Retinal pigment epithelial cell (primary cell): ENCODE measurements at regions not wholly inside any gene's neighbourhood (a gene's known extent, or its start where the extent isn't known, plus 50 kb on each side); places are given as distances from the start of the nearest gene placed in this dataset.

Experiments used
- DNase-seq: peaks from one replicate; pipeline ENCODE4 v3.0.0-alpha.2; 2010; ENCODE audit warnings: low read depth
- H3K4me3 ChIP-seq: 2 replicates; pipeline ENCODE4 v1.5.1; 2011; ENCODE audit warnings: mild to moderate bottlenecking, low read length, control low read depth, moderate library complexity
- TF ChIP-seq, protein P1 (sequence below): conservative IDR thresholded peaks from 2 replicates; pipeline ENCODE4 v1.5.1; 2011; ENCODE audit warnings: low read depth, low read length, control low read depth, inconsistent platforms

DNA sequence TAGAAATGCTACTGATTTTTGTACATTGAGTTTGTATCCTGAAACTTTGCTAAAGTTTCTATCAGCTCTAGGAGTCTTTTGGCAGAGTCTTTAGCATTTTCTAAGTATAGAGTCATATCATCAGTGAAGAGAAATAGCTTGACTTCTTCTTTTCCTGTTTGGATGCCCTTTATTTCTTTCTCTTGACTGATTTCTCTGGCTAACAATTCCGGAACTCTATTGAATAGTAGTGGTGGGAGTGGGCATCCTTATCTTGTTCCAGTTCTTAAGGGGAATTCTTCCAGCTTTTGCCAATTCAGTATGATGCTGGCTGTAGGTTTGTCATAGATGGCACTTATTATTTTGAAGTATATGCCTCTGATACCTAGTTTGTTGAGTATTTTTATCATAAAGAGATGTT, 197.7 kb downstream of the AASDHPPT start:
- H3K4me3 ChIP-seq: no peak overlapping the region
- TF ChIP-seq, protein P1, sequence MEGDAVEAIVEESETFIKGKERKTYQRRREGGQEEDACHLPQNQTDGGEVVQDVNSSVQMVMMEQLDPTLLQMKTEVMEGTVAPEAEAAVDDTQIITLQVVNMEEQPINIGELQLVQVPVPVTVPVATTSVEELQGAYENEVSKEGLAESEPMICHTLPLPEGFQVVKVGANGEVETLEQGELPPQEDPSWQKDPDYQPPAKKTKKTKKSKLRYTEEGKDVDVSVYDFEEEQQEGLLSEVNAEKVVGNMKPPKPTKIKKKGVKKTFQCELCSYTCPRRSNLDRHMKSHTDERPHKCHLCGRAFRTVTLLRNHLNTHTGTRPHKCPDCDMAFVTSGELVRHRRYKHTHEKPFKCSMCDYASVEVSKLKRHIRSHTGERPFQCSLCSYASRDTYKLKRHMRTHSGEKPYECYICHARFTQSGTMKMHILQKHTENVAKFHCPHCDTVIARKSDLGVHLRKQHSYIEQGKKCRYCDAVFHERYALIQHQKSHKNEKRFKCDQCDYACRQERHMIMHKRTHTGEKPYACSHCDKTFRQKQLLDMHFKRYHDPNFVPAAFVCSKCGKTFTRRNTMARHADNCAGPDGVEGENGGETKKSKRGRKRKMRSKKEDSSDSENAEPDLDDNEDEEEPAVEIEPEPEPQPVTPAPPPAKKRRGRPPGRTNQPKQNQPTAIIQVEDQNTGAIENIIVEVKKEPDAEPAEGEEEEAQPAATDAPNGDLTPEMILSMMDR: no peak

DNA sequence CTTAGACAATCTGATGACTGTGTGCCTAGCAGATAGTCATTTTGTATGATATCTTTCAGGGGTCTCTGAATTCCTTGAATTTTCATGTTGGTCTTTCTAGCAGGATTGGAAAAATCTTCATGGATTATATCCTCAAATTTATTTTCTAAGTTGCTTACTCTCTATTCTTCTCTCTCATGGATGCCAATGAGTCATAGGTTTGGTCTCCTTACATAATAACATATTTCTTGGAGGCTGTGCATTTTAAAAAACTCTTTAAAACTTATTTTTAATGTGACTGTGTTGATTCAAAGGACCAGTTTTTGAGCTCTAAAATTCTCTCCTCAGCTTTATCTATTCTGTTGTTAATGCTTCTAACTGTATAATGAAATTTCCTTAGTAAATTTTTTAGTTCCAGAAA, 198.7 kb downstream of the AASDHPPT start:
- TF ChIP-seq, protein P1: no peak
- no peak for DNase-seq

More for the DNA sequence above, 197.7 kb downstream of the AASDHPPT start:
- no peak for DNase-seq

DNA sequence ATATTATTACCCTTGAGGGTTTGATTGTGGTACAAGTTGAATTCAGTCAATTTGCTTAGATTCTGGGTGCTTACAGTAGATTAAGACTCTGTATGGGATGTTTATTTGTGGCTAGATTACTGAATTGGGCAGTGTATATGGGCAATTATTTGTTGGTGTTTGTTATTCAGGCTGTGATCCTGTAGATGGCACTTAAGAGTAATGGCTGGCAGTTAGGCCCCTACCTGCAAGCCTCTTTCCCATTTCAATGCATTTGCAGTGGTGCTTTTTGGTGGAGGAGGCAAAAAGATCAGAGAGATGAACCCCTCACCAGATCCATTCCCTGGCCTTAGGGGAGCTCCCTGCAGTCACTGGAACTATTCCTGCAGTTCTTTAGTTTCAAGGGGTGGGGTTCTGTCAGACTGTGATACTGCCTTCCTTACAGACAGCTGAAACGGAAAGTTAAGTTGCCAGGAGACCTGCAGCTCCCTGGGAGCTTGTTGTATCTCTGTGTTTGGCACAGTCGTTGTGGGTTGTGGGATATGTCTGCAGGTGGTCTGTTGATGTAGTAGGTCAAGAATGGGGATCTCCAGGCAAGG, 199.5 kb downstream of the AASDHPPT start:
- no peak overlapping the region for H3K4me3 ChIP-seq
- DNase-seq: no peak
- TF ChIP-seq, protein P1: peak; percentile 64

More for the DNA sequence above, 198.7 kb downstream of the AASDHPPT start:
- H3K4me3 ChIP-seq: no peak overlapping the region

DNA sequence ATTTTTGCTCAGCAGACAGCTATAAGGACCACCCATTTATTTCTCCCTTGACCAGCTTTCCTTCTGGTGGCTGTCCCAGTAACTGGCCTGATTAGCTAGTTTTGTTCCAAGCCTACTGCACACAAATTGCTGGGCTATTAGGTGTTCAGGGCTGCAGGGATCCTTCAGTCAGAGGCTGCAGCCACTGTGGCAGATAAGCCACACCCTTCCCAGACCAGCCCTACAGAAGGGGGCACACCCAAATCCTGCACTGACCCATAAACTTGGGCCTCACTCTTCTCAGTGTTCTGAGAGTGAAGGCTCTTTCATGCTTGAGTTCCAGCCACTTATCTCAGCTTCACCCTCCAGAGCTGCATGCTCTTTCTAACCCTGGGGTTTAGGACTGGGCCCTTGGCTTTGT, 200.0 kb downstream of the AASDHPPT start:
- TF ChIP-seq, protein P1: no peak
- no peak overlapping the region for H3K4me3 ChIP-seq
- DNase-seq: no peak

DNA sequence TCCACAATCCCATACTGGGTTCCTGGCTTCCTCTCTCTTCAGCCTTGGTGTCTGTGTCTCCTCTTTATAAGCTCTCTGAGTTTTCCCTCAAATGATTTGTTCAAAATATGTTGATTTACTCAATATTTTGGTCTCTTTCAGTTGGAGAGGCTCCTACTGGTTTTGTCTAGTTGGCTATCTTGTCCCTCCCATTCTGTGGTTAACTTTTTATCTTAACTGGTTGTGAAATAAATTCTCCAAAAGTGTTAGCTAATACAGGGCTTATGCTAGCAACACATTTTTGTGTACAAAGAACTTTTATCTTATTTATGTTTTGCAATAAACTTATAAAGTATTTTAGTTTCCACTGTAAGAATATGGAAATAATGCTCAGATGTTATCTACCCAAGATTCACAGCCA, 200.9 kb downstream of the AASDHPPT start:
- H3K4me3 ChIP-seq: no peak overlapping the region
- no peak for DNase-seq
- TF ChIP-seq, protein P1: no peak

DNA sequence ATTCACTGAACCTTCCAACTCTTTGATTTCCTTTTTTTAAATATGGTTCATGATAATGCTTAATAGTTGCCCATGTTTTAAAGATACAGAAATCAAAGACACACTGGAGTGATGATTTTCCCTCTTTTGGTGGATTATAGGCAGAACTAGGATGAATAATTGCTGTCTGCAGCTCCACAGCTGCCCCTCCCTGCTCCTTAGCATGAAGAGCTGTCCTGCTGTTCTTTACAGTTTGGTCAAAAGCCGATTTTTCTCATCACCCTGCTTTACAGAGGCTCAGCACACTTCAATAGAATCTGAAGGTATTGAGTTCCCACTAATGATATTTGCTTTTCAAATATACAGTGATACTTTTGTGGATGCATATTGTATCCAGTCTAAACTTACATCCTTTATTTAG, 202.6 kb downstream of the AASDHPPT start:
- H3K4me3 ChIP-seq: no peak overlapping the region
- TF ChIP-seq, protein P1: no peak
- no peak for DNase-seq

DNA sequence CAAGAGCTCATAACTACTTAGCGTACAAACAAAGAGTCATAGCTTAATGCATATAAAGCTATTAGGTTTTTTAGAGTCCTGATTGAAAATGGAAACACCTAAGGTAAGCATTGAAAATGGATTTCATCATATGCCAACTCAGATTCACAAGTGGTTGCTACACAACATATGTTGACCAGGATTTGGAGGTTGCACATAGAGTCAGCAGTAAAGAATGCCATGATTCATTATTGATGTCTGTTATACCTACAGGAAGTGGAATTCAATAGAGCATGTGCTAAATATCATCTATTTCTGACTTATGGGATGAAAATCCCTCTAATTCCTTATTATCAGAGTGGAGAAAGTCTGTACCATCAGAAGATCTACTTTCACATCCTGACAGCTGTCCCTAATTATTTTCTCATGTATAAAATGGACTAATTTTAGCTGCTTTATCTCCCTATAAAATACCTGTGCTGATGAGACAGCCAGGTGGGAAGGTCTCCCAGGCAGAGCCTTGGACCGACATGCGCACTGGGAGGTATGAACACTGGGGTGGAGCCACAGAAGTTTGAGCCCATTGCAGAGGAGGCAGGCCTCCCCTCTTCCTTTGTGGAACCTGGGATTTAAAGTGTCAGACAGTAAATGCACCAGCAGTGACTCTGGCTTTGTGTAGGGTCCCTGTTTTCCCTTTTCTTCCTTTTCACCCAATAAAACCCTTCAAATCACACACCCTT, 204.2 kb downstream of the AASDHPPT start:
- DNase-seq: peak; percentile 88
- TF ChIP-seq, protein P1: no peak
- H3K4me3 ChIP-seq: no peak overlapping the region
